ENCODE measurements at regions not wholly inside any gene's neighbourhood (a gene's known extent, or its start where the extent isn't known, plus 50 kb on each side); places are given as distances from the start of the nearest gene placed in this dataset.
A peak's percentile ranks its signal among the peaks of the same experiment; 100 is the strongest.
"Not testable (repeated sequence)": the region's sequence is repeated elsewhere in the genome, so short reads cannot be mapped to it uniquely, and the experiment has no call there.

DNA sequence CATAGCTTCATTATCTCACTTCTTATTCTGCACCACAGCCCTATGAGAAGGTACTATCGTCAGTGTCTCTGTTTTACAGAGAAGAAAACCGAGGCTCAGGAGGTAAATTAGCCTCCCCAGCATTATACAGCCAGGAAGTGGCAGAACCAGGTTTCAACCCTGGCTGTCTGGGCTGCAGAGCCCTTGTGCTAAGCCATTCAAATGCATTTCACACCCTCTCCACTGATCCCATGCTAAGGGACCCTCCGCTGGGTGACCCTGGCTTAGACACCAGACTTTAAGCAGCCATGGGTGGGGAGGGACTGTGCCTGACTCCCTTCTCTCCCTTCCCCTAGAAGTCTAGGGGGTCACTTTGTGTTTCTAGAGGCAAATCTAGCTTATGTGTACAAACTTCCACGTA, 87.5 kb downstream of the RRAGC start:
- Histone ChIP-seq H4K20me1 (ENCODE audit: low read depth) (no peaks in the 10 kb centered on the region), H3F3A (ENCODE audit: low read depth) (no peaks in the 10 kb centered on the region), H2AFZ (replicated peaks) (peak overlapping the region; percentile 5), H3K79me2 (ENCODE audit: low read depth) (no peaks in the 10 kb centered on the region), H3K27me3 (no peaks in the 10 kb centered on the region), H3K9me3 (ENCODE audit: low read depth) (no peaks in the 10 kb centered on the region), H3K27ac (no peak overlapping the region), H3K36me3 (no peaks in the 10 kb centered on the region), H3K4me3 (no peak overlapping the region), H3K4me1 (no peaks in the 10 kb centered on the region), H3K4me2 (no peak overlapping the region), H3K9ac (no peak overlapping the region)
- TF ChIP-seq EZH2 (IDR thresholded peaks at IDR 0.05) (no peak), EZH2phosphoT487 (IDR thresholded peaks at IDR 0.05) (no peak)
- TF ChIP-seq, protein P1, sequence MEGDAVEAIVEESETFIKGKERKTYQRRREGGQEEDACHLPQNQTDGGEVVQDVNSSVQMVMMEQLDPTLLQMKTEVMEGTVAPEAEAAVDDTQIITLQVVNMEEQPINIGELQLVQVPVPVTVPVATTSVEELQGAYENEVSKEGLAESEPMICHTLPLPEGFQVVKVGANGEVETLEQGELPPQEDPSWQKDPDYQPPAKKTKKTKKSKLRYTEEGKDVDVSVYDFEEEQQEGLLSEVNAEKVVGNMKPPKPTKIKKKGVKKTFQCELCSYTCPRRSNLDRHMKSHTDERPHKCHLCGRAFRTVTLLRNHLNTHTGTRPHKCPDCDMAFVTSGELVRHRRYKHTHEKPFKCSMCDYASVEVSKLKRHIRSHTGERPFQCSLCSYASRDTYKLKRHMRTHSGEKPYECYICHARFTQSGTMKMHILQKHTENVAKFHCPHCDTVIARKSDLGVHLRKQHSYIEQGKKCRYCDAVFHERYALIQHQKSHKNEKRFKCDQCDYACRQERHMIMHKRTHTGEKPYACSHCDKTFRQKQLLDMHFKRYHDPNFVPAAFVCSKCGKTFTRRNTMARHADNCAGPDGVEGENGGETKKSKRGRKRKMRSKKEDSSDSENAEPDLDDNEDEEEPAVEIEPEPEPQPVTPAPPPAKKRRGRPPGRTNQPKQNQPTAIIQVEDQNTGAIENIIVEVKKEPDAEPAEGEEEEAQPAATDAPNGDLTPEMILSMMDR (IDR thresholded peaks at IDR 0.05), result no peak
- H3K4me1 Mint-ChIP-seq, result peaks cover 6% of the 10 kb centered on the region
- DNase-seq (ENCODE audit: low spot score), result no peak
- H3K36me3 Mint-ChIP-seq, result no peaks in the 10 kb centered on the region
- H3K27me3 Mint-ChIP-seq (ENCODE audit: insufficient read depth, low read depth), result peaks cover 8% of the 10 kb centered on the region
- H3K27ac Mint-ChIP-seq, result no peak overlapping the region
- peaks cover 3% of the 10 kb centered on the region for H3K9me3 Mint-ChIP-seq
- H3K4me3 Mint-ChIP-seq, result no peak overlapping the region

DNA sequence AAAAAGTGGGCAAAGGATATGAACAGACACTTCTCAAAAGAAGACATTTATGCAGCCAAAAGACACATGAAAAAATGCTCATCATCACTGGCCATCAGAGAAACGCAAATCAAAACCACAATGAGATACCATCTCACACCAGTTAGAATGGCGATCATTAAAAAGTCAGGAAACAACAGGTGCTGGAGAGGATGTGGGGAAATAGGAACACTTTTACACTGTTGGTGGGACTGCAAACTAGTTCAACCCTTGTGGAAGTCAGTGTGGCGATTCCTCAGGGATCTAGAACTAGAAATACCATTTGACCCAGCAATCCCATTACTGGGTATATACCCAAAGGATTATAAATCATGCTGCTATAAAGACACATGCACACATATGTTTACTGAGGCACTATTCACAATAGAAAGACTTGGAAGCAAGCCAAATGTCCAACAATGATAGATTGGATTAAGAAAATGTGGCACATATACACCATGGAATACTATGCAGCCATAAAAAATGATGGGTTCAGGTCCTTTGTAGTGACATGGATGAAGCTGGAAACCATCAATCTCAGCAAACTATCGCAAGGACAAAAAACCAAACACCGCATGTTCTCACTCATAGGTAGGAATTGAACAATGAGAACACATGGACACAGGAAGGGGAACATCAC, 88.9 kb downstream of the RRAGC start:
- H3K27ac ChIP-seq; H2AFZ ChIP-seq (replicated peaks); H3K4me1 Mint-ChIP-seq; H3K27ac Mint-ChIP-seq; H3K9ac ChIP-seq; H3K4me3 ChIP-seq; H3K4me1 ChIP-seq; H3K36me3 Mint-ChIP-seq; H3K4me3 Mint-ChIP-seq; H3K27me3 Mint-ChIP-seq (ENCODE audit: insufficient read depth, low read depth); H3K79me2 ChIP-seq (ENCODE audit: low read depth); H3F3A ChIP-seq (ENCODE audit: low read depth); H3K27me3 ChIP-seq; H3K36me3 ChIP-seq; H3K9me3 ChIP-seq (ENCODE audit: low read depth); H3K9me3 Mint-ChIP-seq; H3K4me2 ChIP-seq; DNase-seq (ENCODE audit: low spot score); H4K20me1 ChIP-seq (ENCODE audit: low read depth): not testable (repeated sequence)

DNA sequence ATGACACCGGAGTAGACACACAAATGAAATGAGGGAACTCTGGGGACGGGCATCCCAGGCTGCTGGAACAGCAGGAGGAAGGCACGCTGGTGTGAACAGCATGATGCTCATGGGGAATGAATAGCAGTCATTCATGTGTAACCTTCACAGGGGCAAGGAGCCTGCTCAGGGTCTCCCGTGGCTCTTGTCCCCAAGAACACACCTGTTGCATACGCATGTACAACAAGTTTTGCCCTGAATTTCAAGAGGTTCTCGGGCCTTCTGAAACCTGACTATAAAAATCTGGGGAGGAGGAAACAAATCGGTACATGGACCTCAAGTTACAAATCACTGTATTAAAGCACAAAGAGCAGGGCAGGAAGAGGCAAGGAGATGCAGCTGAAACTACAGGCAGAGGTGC, 93.4 kb downstream of the RRAGC start:
- H3K27me3 Mint-ChIP-seq (ENCODE audit: insufficient read depth, low read depth), result peaks cover 7% of the 10 kb centered on the region
- H3K9ac ChIP-seq, result no peak overlapping the region
- H3K4me1 Mint-ChIP-seq, result no peaks in the 10 kb centered on the region

DNA sequence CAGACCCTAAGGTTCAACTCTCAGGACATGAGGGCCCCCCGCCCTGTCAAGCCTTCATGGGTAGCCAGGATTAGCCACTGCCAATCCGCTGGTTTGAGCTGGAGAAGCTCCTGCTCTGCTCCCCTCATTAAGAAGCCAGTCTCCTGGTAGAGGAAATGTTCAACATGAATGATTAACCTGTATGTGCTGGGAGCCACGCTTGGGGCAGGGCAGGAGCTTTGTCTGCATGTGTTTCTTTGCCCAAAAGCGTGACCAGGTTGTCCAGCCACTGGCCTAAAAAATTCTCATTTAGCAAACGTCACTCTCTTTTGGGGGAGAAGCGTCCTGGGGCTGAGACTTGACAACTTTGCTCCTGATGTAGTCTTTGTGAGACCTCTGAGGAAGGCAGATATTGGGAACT, 96.5 kb downstream of the RRAGC start:
- Histone ChIP-seq H4K20me1 (ENCODE audit: low read depth) (no peaks in the 10 kb centered on the region), H3K27ac (no peak overlapping the region), H3K9me3 (ENCODE audit: low read depth) (no peaks in the 10 kb centered on the region), H3K4me1 (no peaks in the 10 kb centered on the region), H3K4me2 (no peak overlapping the region), H3K79me2 (ENCODE audit: low read depth) (no peaks in the 10 kb centered on the region), H3K9ac (no peak overlapping the region), H3K4me3 (no peak overlapping the region), H2AFZ (replicated peaks) (no peak overlapping the region), H3K27me3 (no peaks in the 10 kb centered on the region), H3F3A (ENCODE audit: low read depth) (no peaks in the 10 kb centered on the region), H3K36me3 (no peaks in the 10 kb centered on the region)
- Mint-ChIP-seq H3K4me1 (no peaks in the 10 kb centered on the region), H3K9me3 (peaks cover 9% of the 10 kb centered on the region), H3K4me3 (no peak overlapping the region), H3K27me3 (ENCODE audit: insufficient read depth, low read depth) (peaks cover 7% of the 10 kb centered on the region), H3K27ac (no peak overlapping the region), H3K36me3 (no peaks in the 10 kb centered on the region)
- no peak for TF ChIP-seq EZH2phosphoT487 (IDR thresholded peaks at IDR 0.05)
- TF ChIP-seq, protein P1 (IDR thresholded peaks at IDR 0.05), result no peak
- TF ChIP-seq EZH2 (IDR thresholded peaks at IDR 0.05), result no peak
- DNase-seq (ENCODE audit: low spot score), result no peak

More for the DNA sequence above, 93.4 kb downstream of the RRAGC start:
- no peaks in the 10 kb centered on the region for H3K9me3 ChIP-seq (ENCODE audit: low read depth)
- H3K4me2 ChIP-seq, result no peak overlapping the region
- no peaks in the 10 kb centered on the region for H3K4me1 ChIP-seq
- H3K27ac ChIP-seq, result no peak overlapping the region
- H3K36me3 ChIP-seq, result no peaks in the 10 kb centered on the region
- H3K4me3 ChIP-seq, result no peak overlapping the region
- no peaks in the 10 kb centered on the region for H3K36me3 Mint-ChIP-seq
- no peak overlapping the region for H2AFZ ChIP-seq (replicated peaks)
- H3K4me3 Mint-ChIP-seq, result no peak overlapping the region
- peaks cover 6% of the 10 kb centered on the region for H3K9me3 Mint-ChIP-seq
- H3K27ac Mint-ChIP-seq, result peak overlapping the region; percentile 21
- no peaks in the 10 kb centered on the region for H4K20me1 ChIP-seq (ENCODE audit: low read depth)
- no peaks in the 10 kb centered on the region for H3F3A ChIP-seq (ENCODE audit: low read depth)
- no peak for TF ChIP-seq EZH2phosphoT487 (IDR thresholded peaks at IDR 0.05)
- TF ChIP-seq EZH2 (IDR thresholded peaks at IDR 0.05), result no peak
- no peak for DNase-seq (ENCODE audit: low spot score)
- H3K79me2 ChIP-seq (ENCODE audit: low read depth), result no peaks in the 10 kb centered on the region
- H3K27me3 ChIP-seq, result no peaks in the 10 kb centered on the region
